ENCODE measurements at regions not wholly inside any gene's neighbourhood (a gene's known extent, or its start where the extent isn't known, plus 50 kb on each side); places are given as distances from the start of the nearest gene placed in this dataset.

GRCh38 chr4:8701126-8702019 is 108.8 kb downstream of the CPZ start:
- intact Hi-C loops (cut with micrococcal nuclease): no loop called here
- Mint-ChIP-seq H3K9me3 (no peaks in the 10 kb centered on the region), H3K27ac (no peak overlapping the region), H3K36me3 (ENCODE audit: low read depth) (no peaks in the 10 kb centered on the region), H3K27me3 (no peaks in the 10 kb centered on the region), H3K4me1 (no peaks in the 10 kb centered on the region), H3K4me3 (no peak overlapping the region)
- DNase-seq: no peak

GRCh38 chr4:8700531-8700930 is 108.0 kb downstream of the CPZ start:
- H3K27me3 Mint-ChIP-seq: no peaks in the 10 kb centered on the region
- no peak overlapping the region for H3K4me3 Mint-ChIP-seq
- no peaks in the 10 kb centered on the region for H3K9me3 Mint-ChIP-seq
- DNase-seq: no peak
- no peaks in the 10 kb centered on the region for H3K36me3 Mint-ChIP-seq (ENCODE audit: low read depth)
- intact Hi-C loops (cut with micrococcal nuclease): no loop called here
- H3K27ac Mint-ChIP-seq: no peak overlapping the region
- no peaks in the 10 kb centered on the region for H3K4me1 Mint-ChIP-seq

- no peak for DNase-seq
- no peaks in the 10 kb centered on the region for H3K4me1 Mint-ChIP-seq
- no peaks in the 10 kb centered on the region for H3K27me3 Mint-ChIP-seq
- intact Hi-C loops (cut with micrococcal nuclease): no loop called here
- no peaks in the 10 kb centered on the region for H3K36me3 Mint-ChIP-seq (ENCODE audit: low read depth)
- no peak overlapping the region for H3K27ac Mint-ChIP-seq
- no peaks in the 10 kb centered on the region for H3K9me3 Mint-ChIP-seq
- no peak overlapping the region for H3K4me3 Mint-ChIP-seq
Measured at GRCh38 chr4:8699479-8700145, 107.0 kb downstream of the CPZ start.

GRCh38 chr4:8699063-8699385 is 106.5 kb downstream of the CPZ start:
- no peaks in the 10 kb centered on the region for H3K9me3 Mint-ChIP-seq
- no peaks in the 10 kb centered on the region for H3K27me3 Mint-ChIP-seq
- no peaks in the 10 kb centered on the region for H3K4me1 Mint-ChIP-seq
- DNase-seq: no peak
- no peaks in the 10 kb centered on the region for H3K36me3 Mint-ChIP-seq (ENCODE audit: low read depth)
- H3K4me3 Mint-ChIP-seq: no peak overlapping the region
- intact Hi-C loops (cut with micrococcal nuclease): no loop called here
- no peak overlapping the region for H3K27ac Mint-ChIP-seq

GRCh38 chr4:8698341-8699062 is 105.9 kb downstream of the CPZ start:
- H3K27me3 Mint-ChIP-seq: no peaks in the 10 kb centered on the region

DNA sequence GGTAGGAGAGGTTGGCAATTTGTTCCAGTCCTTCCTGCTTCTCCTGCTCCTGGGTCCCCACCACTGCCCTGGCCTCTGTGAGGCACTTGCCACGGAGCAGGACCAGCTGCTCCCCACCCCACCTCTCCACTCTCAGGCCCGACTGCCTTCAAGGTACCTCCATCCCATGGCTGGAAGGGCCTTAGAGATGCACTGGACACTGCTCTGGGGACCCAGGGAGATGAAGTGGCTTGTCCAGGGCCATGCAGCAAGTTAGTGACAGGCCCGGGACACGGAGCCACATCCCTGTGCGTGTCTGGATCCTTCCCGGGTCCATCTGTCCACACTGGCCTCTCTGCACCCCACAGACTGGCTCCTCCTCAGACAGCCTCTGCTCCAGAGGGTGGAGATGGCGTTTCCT is 105.3 kb downstream of the CPZ start:
- no peak overlapping the region for H3K27ac Mint-ChIP-seq
- H3K27me3 Mint-ChIP-seq: no peaks in the 10 kb centered on the region
- DNase-seq: no peak
- no peaks in the 10 kb centered on the region for H3K4me1 Mint-ChIP-seq
- no peaks in the 10 kb centered on the region for H3K9me3 Mint-ChIP-seq
- no peaks in the 10 kb centered on the region for H3K36me3 Mint-ChIP-seq (ENCODE audit: low read depth)
- intact Hi-C loops (cut with micrococcal nuclease): no loop called here
- H3K4me3 Mint-ChIP-seq: no peak overlapping the region

More at GRCh38 chr4:8698341-8699062, 105.9 kb downstream of the CPZ start:
- H3K36me3 Mint-ChIP-seq (ENCODE audit: low read depth): no peaks in the 10 kb centered on the region
- DNase-seq: no peak
- intact Hi-C loops (cut with micrococcal nuclease): no loop called here
- H3K4me1 Mint-ChIP-seq: no peaks in the 10 kb centered on the region
- no peak overlapping the region for H3K27ac Mint-ChIP-seq
- no peaks in the 10 kb centered on the region for H3K9me3 Mint-ChIP-seq
- no peak overlapping the region for H3K4me3 Mint-ChIP-seq

- Mint-ChIP-seq H3K4me3 (no peak overlapping the region), H3K36me3 (ENCODE audit: low read depth) (no peaks in the 10 kb centered on the region), H3K27me3 (no peaks in the 10 kb centered on the region), H3K9me3 (no peaks in the 10 kb centered on the region), H3K27ac (no peak overlapping the region), H3K4me1 (no peaks in the 10 kb centered on the region)
- DNase-seq: no peak
- intact Hi-C loops (cut with micrococcal nuclease): no loop called here
Measured at GRCh38 chr4:8696369-8697127, 104.0 kb downstream of the CPZ start.

- intact Hi-C loops (cut with micrococcal nuclease): no loop called here
- Mint-ChIP-seq H3K27ac (no peak overlapping the region), H3K27me3 (no peaks in the 10 kb centered on the region), H3K36me3 (ENCODE audit: low read depth) (no peaks in the 10 kb centered on the region), H3K4me3 (no peak overlapping the region), H3K4me1 (no peaks in the 10 kb centered on the region), H3K9me3 (no peaks in the 10 kb centered on the region)
- DNase-seq: no peak
Measured at GRCh38 chr4:8695237-8696219, 103.0 kb downstream of the CPZ start.

DNA sequence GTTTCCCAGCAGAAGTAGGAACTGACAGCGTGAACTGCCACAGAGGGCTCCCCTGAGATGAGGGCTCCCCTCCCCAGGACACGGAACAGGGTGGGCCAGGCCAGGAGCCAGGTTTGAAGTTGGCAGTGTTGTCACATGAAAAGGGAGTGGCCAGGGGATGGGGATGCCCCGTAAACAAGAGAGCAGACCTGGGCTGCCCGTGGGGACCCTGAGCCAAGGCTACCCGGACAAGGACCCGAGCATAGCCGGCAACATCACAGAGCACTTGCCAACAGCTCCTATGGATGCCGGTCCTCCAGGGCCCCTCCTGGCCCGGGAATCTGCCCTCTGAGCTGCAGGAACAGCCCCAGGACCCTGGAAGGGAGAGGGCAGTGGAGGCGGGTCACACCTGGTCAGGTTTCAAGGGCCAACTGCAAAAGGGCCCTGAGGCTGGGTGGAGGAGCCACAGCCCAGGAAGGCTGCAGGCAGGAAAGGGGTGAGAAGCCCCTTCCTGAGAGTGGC is 102.1 kb downstream of the CPZ start:
- H3K9me3 Mint-ChIP-seq: no peaks in the 10 kb centered on the region
- intact Hi-C loops (cut with micrococcal nuclease): no loop called here
- no peak overlapping the region for H3K4me3 Mint-ChIP-seq
- H3K27me3 Mint-ChIP-seq: no peaks in the 10 kb centered on the region
- H3K27ac Mint-ChIP-seq: no peak overlapping the region
- no peak for DNase-seq
- H3K4me1 Mint-ChIP-seq: no peaks in the 10 kb centered on the region
- H3K36me3 Mint-ChIP-seq (ENCODE audit: low read depth): no peaks in the 10 kb centered on the region

- no peak overlapping the region for H3K27ac Mint-ChIP-seq
- H3K4me3 Mint-ChIP-seq: no peak overlapping the region
- intact Hi-C loops (cut with micrococcal nuclease): no loop called here
- no peaks in the 10 kb centered on the region for H3K9me3 Mint-ChIP-seq
- DNase-seq: no peak
- no peaks in the 10 kb centered on the region for H3K27me3 Mint-ChIP-seq
- H3K36me3 Mint-ChIP-seq (ENCODE audit: low read depth): no peaks in the 10 kb centered on the region
- no peaks in the 10 kb centered on the region for H3K4me1 Mint-ChIP-seq
Measured at GRCh38 chr4:8694226-8694625, 101.7 kb downstream of the CPZ start.

DNA sequence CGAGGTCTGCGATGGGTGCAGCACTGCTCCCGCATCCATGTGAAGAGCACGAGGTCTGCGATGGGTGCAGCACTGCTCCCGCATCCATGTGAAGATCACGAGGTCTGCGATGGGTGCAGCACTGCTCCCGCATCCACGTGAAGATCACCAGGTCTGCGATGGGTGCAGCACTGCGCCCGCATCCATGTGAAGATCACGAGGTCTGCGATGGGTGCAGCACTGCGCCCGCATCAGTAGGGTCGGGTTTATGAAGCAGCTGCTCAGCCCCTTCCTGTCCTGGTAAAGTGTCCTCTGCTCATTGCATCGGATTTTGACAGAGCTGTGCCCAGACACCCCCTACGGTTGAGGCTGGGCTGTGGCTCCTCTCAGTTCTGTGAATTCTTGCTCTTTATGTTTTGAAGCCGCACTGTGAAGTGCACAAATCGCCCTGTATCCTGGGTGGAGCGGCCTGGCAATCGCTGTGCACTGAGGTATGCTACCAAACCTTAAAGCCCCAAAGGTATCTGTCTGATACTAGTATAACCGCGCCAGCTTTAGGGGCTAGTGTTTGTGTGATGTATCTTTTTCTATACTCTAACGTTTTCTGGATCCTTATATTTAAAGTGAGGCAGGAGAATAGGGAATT is 98.7 kb downstream of the CPZ start:
- Mint-ChIP-seq H3K4me1 (peaks cover 2% of the 10 kb centered on the region), H3K4me3 (no peak overlapping the region), H3K27me3 (peaks cover 5% of the 10 kb centered on the region), H3K27ac (no peak overlapping the region), H3K9me3 (no peaks in the 10 kb centered on the region), H3K36me3 (ENCODE audit: low read depth) (no peaks in the 10 kb centered on the region)
- DNase-seq: no peak
- intact Hi-C loops (cut with micrococcal nuclease): no loop called here

DNA sequence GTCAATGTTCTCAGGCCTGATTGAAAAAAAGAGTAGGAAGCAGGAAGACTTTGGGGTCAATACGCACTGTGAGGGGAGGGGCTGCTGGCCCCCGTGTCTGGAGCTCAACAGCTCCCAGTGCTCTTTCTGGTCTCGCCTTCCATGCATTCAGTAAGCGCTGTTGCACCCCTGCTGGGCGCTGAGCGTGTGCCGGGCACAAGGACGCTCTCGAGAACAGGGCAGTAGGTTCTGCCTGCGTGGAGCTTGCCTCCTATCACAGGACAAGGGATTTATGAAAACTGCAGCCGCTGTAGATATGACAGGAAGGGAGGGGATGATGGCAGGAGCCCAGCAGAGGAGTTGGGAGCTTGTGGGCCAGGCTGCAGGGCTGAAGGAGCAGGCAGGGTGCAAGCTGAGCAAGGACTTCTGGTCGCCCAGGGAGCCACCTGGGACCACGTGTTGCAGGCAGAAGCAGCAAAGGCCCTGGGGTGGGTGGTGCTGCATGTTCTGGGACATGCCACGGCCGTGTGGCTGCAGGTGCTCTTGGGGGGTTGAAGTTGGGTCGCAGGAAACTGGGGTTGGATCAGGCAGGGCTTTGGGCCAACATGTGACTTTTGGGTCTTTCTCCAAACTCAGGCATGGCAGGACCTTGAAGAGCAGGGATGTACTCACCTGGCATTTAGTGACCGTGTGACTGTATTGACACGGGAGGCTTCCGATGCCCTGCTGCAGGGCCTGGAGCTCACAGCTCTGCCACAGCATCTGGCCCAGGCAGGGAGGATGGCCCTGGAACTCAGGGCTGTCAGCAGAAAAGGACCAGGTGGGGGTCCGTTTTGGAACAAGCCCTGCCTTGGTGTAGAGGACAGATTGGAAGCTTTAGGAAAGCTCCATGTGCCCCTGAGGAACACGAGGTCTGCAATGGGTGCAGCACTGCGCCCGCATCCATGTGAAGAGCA is 97.9 kb downstream of the CPZ start:
- no peaks in the 10 kb centered on the region for H3K9me3 Mint-ChIP-seq
- DNase-seq: no peak

More for the DNA sequence above, 97.9 kb downstream of the CPZ start:
- peaks cover 5% of the 10 kb centered on the region for H3K27me3 Mint-ChIP-seq
- H3K4me1 Mint-ChIP-seq: peaks cover 2% of the 10 kb centered on the region
- no peak overlapping the region for H3K27ac Mint-ChIP-seq
- no peak overlapping the region for H3K4me3 Mint-ChIP-seq
- no peaks in the 10 kb centered on the region for H3K36me3 Mint-ChIP-seq (ENCODE audit: low read depth)
- intact Hi-C loops (cut with micrococcal nuclease): no loop called here
